H9 (cell line): ENCODE measurements at regions not wholly inside any gene's neighbourhood (a gene's known extent, or its start where the extent isn't known, plus 50 kb on each side); places are given as distances from the start of the nearest gene placed in this dataset.

ENCODE experiments used
- DNase-seq: peaks from one replicate; pipeline ENCODE4 v3.0.0-alpha.2; 2017
- H2AFZ ChIP-seq: one replicate; pipeline ENCODE4 v1.6.1; 2013; ENCODE audit warnings: mild to moderate bottlenecking, low read length, control low read depth, moderate library complexity
- H2AK5ac ChIP-seq: 2 replicates; pipeline ENCODE4 v1.6.1; 2013; ENCODE audit warnings: low read length, control low read depth, mixed read lengths; ENCODE audit not compliant: insufficient read length
- H2BK120ac ChIP-seq: one replicate; pipeline ENCODE4 v1.6.1; 2013; ENCODE audit warnings: low read depth, mild to moderate bottlenecking, low read length, control low read depth, inconsistent platforms; ENCODE audit not compliant: poor library complexity, severe bottlenecking
- H2BK12ac ChIP-seq: 2 replicates; pipeline ENCODE4 v1.6.1; 2013; ENCODE audit warnings: low read length, control low read depth, mixed read lengths, low read depth; ENCODE audit not compliant: insufficient read length
- H2BK15ac ChIP-seq: 2 replicates; pipeline ENCODE4 v1.6.1; 2013; ENCODE audit warnings: low read depth, low read length, control low read depth
- H2BK20ac ChIP-seq: one replicate; pipeline ENCODE4 v1.6.1; 2013; ENCODE audit warnings: low read depth, mild to moderate bottlenecking, low read length, control low read depth, inconsistent platforms; ENCODE audit not compliant: poor library complexity, severe bottlenecking
- H2BK5ac ChIP-seq: 2 replicates; pipeline ENCODE4 v1.6.1; 2013; ENCODE audit warnings: low read length, control low read depth, mixed read lengths; ENCODE audit not compliant: insufficient read length
- H3K14ac ChIP-seq: 2 replicates; pipeline ENCODE4 v1.6.1; 2013; ENCODE audit warnings: low read length, control low read depth; ENCODE audit not compliant: insufficient read depth
- H3K18ac ChIP-seq: 2 replicates; pipeline ENCODE4 v1.6.1; 2013; ENCODE audit warnings: low read depth, mild to moderate bottlenecking, mixed read lengths, low read length, control low read depth; ENCODE audit not compliant: insufficient read length
- H3K23ac ChIP-seq: 2 replicates; pipeline ENCODE4 v1.6.1; 2013; ENCODE audit warnings: low read length, control low read depth, mixed read lengths, low read depth; ENCODE audit not compliant: insufficient read length
- H3K23me2 ChIP-seq: 2 replicates; pipeline ENCODE4 v1.6.1; 2013; ENCODE audit warnings: low read depth, mild to moderate bottlenecking, mixed read lengths, low read length, control low read depth; ENCODE audit not compliant: insufficient read length, poor library complexity, severe bottlenecking
- H3K27ac ChIP-seq: 2 replicates; pipeline ENCODE4 v1.5.1; 2013; ENCODE audit warnings: low read length, control low read depth, mixed read lengths, low read depth; ENCODE audit not compliant: insufficient read length
- H3K27me3 ChIP-seq: 2 replicates; pipeline ENCODE4 v1.6.1; 2013; ENCODE audit warnings: low read length, control low read depth, inconsistent platforms; ENCODE audit not compliant: insufficient read depth
- H3K4ac ChIP-seq: 2 replicates; pipeline ENCODE4 v1.6.1; 2013; ENCODE audit warnings: low read depth, mild to moderate bottlenecking, control low read depth, inconsistent platforms, low read length, moderate library complexity
- H3K4me1 ChIP-seq: 2 replicates; pipeline ENCODE4 v1.6.1; 2013; ENCODE audit warnings: low read length, control low read depth, inconsistent platforms; ENCODE audit not compliant: insufficient read depth
- H3K4me2 ChIP-seq: 2 replicates; pipeline ENCODE4 v1.6.1; 2013; ENCODE audit warnings: low read length, control low read depth, mixed read lengths; ENCODE audit not compliant: insufficient read length, insufficient read depth
- H3K56ac ChIP-seq: 2 replicates; pipeline ENCODE4 v1.6.1; 2013; ENCODE audit warnings: low read depth, mild to moderate bottlenecking, mixed read lengths, low read length, control low read depth; ENCODE audit not compliant: insufficient read length
- H3K79me1 ChIP-seq: 2 replicates; pipeline ENCODE4 v1.6.1; 2013; ENCODE audit warnings: low read depth, mild to moderate bottlenecking, moderate library complexity, low read length, control low read depth, inconsistent platforms; ENCODE audit not compliant: insufficient read depth, poor library complexity, severe bottlenecking
- H3K79me2 ChIP-seq: 2 replicates; pipeline ENCODE4 v1.6.1; 2013; ENCODE audit warnings: low read length, control low read depth, inconsistent platforms; ENCODE audit not compliant: insufficient read depth
- H3K9ac ChIP-seq: 2 replicates; pipeline ENCODE4 v1.6.1; 2013; ENCODE audit warnings: low read length, control low read depth, mixed read lengths; ENCODE audit not compliant: insufficient read length; ENCODE audit errors: extremely low read depth
- H3K9me3 ChIP-seq: one replicate; pipeline ENCODE4 v1.6.1; 2013; ENCODE audit warnings: low read depth, low read length, inconsistent platforms; ENCODE audit not compliant: control insufficient read depth
- H3T11ph ChIP-seq: one replicate; pipeline ENCODE4 v1.6.1; 2013; ENCODE audit warnings: mild to moderate bottlenecking, low read length, control low read depth, inconsistent platforms
- H4K20me1 ChIP-seq: one replicate; pipeline ENCODE4 v1.6.1; 2013; ENCODE audit not compliant: control insufficient read depth, insufficient read length, insufficient read depth
- H4K5ac ChIP-seq: 2 replicates; pipeline ENCODE4 v1.6.1; 2013; ENCODE audit warnings: low read depth, mild to moderate bottlenecking, mixed read lengths, low read length, control low read depth; ENCODE audit not compliant: insufficient read length
- H4K8ac ChIP-seq: replicated peaks from 2 replicates; pipeline ENCODE4 v1.6.1; 2013; ENCODE audit warnings: low read length, control low read depth, mixed read lengths, low read depth; ENCODE audit not compliant: insufficient read length
- H4K91ac ChIP-seq: 2 replicates; pipeline ENCODE4 v1.6.1; 2013; ENCODE audit warnings: low read depth, mild to moderate bottlenecking, moderate library complexity, mixed read lengths, low read length, control low read depth; ENCODE audit not compliant: insufficient read length
- H3K27ac Mint-ChIP-seq, 3 experiments: 2 replicates in 2 of 3; 3 replicates in 1 of 3; pipeline ENCODE4 v1.8.0; 2020 to 2021; ENCODE audit warnings: mixed read lengths in 3 of 3, mild to moderate bottlenecking in 1 of 3, moderate library complexity in 1 of 3
- H3K27me3 Mint-ChIP-seq: 2 replicates; pipeline ENCODE4 v1.8.0; 2021; ENCODE audit warnings: low read depth, mild to moderate bottlenecking, moderate library complexity, mixed read lengths
- H3K36me3 Mint-ChIP-seq, 3 experiments: 2 replicates in 2 of 3; 3 replicates in 1 of 3; pipeline ENCODE4 v1.8.0; 2020 to 2021; ENCODE audit warnings: low read depth in 3 of 3, mixed read lengths in 3 of 3; ENCODE audit not compliant: insufficient read depth in 1 of 3
- H3K4me1 Mint-ChIP-seq, 2 experiments: 2 replicates each; pipeline ENCODE4 v1.8.0; 2020; ENCODE audit warnings: mixed read lengths in 2 of 2
- H3K4me3 Mint-ChIP-seq, 2 experiments: 2 replicates in 1 of 2; 3 replicates in 1 of 2; pipeline ENCODE4 v1.8.0; 2020 to 2021; ENCODE audit warnings: mild to moderate bottlenecking in 2 of 2, mixed read lengths in 2 of 2, moderate library complexity in 1 of 2
- H3K9me3 Mint-ChIP-seq, 2 experiments: 2 replicates in 1 of 2; 3 replicates in 1 of 2; pipeline ENCODE4 v1.8.0; 2020; ENCODE audit warnings: mild to moderate bottlenecking in 2 of 2, mixed read lengths in 2 of 2, moderate library complexity in 1 of 2
- CTCF ChIP-seq: fragments of 200-600 bp; sonication (generic); conservative IDR thresholded peaks from 3 replicates; pipeline ENCODE4 v1.8.0; 2021; ENCODE audit warnings: antibody characterized with exemption, mild to moderate bottlenecking
- WGBS: extraction: QIAGEN DNeasy Blood & Tissue Kit; methylation state at CpG from one replicate; pipeline ENCODE4 v1.1.7; 2013; ENCODE audit warnings: missing lambda C conversion rate, low lambda C conversion rate, mixed read lengths; ENCODE audit not compliant: insufficient read length; ENCODE audit errors: extremely low coverage; 5-methylcytosine and 5-hydroxymethylcytosine counted together

- DNase-seq, result no peak
- no peak for TF ChIP-seq CTCF
- Histone ChIP-seq H4K91ac (no peak overlapping the region), H3K79me1 (no peaks in the 10 kb centered on the region), H3K9ac (no peak overlapping the region), H3K18ac (no peak overlapping the region), H2AK5ac (no peak overlapping the region), H2BK12ac (no peak overlapping the region), H3K4ac (no peak overlapping the region), H4K5ac (no peak overlapping the region), H3K9me3 (no peaks in the 10 kb centered on the region), H2BK120ac (no peak overlapping the region), H3K23me2 (no peaks in the 10 kb centered on the region), H2AFZ (no peak overlapping the region), H3K27ac (no peak overlapping the region), H3K79me2 (no peaks in the 10 kb centered on the region), H3K4me1 (no peaks in the 10 kb centered on the region), H2BK20ac (no peak overlapping the region), H3K14ac (no peak overlapping the region), H3K27me3 (no peaks in the 10 kb centered on the region; the same call in 1 of the 2 replicates), H4K8ac (no peak overlapping the region), H3T11ph (no peak overlapping the region), H3K23ac (no peak overlapping the region), H4K20me1 (no peaks in the 10 kb centered on the region), H3K4me2 (no peak overlapping the region), H2BK15ac (no peak overlapping the region), H2BK5ac (no peak overlapping the region), H3K56ac (no peak overlapping the region)
- Mint-ChIP-seq H3K27ac (no peak overlapping the region), H3K9me3 (peaks cover 22 to 25% of the 10 kb centered on the region in 2 experiments), H3K27me3 (peaks cover 25% of the 10 kb centered on the region), H3K4me1 (peaks cover 0 to 3% of the 10 kb centered on the region in 2 experiments; a peak in 2 of 4 replicates), H3K4me3 (no peak overlapping the region), H3K36me3 (peaks cover 0 to 8% (median 0%) of the 10 kb centered on the region in 3 experiments; a peak in 2 of 7 replicates)
- no CpG with 5 or more reads among the region's 9 CpGs for WGBS
Observed at GRCh38 chr7:98551611-98552273, 65.3 kb upstream of the NPTX2 start.
